GM12892 (cell line): ENCODE measurements at regions not wholly inside any gene's neighbourhood (a gene's known extent, or its start where the extent isn't known, plus 50 kb on each side); places are given as distances from the start of the nearest gene placed in this dataset.
A peak's percentile ranks its signal among the peaks of the same experiment; 100 is the strongest.

Source experiments
- DNase-seq: peaks from one replicate; pipeline ENCODE4 v3.0.0; 2011; ENCODE audit not compliant: insufficient read length
- FAIRE-seq: peaks from 2 replicates; lab custom pipeline; 2011; peaks lifted over from hg19 to GRCh38; lab: Jason Lieb, UNC
- POLR2A ChIP-seq: IDR thresholded peaks from 2 replicates; pipeline ENCODE4 v1.6.1; 2011; ENCODE audit warnings: low read depth, low read length, control low read depth
- POLR2AphosphoS5 ChIP-seq: IDR thresholded peaks from 2 replicates; pipeline ENCODE4 v1.6.1; 2011; ENCODE audit warnings: low read depth, low read length, control low read depth
- TAF1 ChIP-seq: IDR thresholded peaks from 2 replicates; pipeline ENCODE4 v1.6.1; 2011; ENCODE audit warnings: low read depth, mild to moderate bottlenecking, control low read depth, low read length, borderline replicate concordance

DNA sequence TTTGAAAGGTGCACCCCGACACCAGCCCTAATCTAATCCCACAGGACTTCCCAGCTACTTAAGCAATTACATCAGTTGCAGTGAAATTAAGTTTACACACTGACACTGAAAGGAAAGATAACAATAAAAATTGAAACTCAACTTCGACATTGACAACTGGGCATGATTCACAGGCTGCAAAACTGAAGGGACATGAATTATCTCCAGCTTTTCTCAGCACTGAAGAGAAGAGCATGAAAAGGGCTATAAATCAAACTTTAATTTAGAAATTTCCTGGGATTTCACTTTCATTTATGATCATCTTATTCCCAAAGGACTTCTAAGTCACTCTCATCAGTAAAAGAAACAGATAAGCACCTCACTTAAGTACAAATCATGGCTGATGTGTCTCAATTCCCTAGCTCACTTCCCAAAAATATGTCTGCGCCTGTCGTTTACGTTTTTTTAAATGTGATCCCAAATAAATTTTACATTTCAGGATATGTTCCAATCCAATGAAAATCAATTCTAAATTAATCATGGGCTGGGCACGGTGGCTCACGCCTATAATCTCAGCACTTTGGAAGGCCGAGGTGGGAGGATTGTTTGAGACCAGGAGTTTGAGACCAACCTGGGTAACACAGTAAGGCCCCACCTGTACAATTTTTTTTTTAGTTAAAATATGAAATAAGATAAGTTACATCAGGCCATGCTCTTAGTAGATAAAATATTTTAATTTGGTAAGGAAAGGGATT is 134.4 kb upstream of the TBL1X start:
- FAIRE-seq: no peak
- no peak for TF ChIP-seq TAF1
- no peak for TF ChIP-seq POLR2AphosphoS5
- TF ChIP-seq POLR2A: no peak
- no peak for DNase-seq

- no peak for FAIRE-seq
These were observed 130.8 kb upstream of the TBL1X start for GRCh38 chrX:9333873-9334560.

DNA sequence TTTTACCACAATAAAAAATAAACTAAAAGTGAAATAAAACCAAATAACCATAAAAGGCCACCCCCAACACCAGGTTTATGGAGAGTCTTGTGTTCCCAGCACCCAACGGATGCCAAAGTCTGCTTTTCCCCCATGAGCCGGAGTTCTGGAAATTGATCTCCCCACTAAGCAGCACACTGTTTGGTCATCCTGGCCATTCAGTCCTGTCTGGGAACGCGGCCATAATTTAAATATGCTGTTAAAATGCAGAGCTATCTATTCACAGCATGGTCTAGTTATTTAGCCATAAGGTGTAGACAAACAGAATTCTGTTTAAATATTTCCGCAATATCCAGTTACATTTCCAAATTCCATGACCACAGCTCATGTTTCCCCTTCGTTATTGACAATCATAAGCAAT is 129.6 kb upstream of the TBL1X start:
- TF ChIP-seq POLR2A (no peak), POLR2AphosphoS5 (no peak), TAF1 (no peak)
- no peak for FAIRE-seq
- no peak for DNase-seq

More at GRCh38 chrX:9333873-9334560, 130.8 kb upstream of the TBL1X start:
- TF ChIP-seq POLR2AphosphoS5 (no peak), POLR2A (no peak), TAF1 (no peak)
- DNase-seq: no peak

DNA sequence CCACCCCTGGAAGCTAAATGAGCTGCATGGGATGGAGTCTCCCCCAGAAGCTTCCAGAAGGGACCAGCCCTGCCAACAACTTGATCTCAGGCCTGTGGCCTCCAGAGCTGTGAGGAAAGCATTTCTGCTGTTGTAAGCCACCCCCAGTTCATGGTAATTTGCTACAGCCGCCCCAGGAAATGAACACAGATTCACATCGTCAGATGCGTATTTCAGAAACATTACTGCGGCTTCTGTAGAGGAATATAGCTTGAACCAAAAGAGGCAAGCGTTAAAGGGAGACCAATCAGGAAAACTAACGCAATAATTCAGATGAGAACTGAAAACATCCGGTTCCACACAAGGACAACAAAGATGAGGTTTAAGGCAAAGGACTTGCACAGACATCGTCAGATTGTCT is 128.4 kb upstream of the TBL1X start:
- DNase-seq (no peak), FAIRE-seq (no peak)
- TF ChIP-seq POLR2A (no peak), POLR2AphosphoS5 (no peak), TAF1 (no peak)

GRCh38 chrX:9337046-9337445 is 127.8 kb upstream of the TBL1X start:
- no peak for TF ChIP-seq POLR2AphosphoS5
- no peak for TF ChIP-seq TAF1
- no peak for TF ChIP-seq POLR2A
- FAIRE-seq: no peak
- no peak for DNase-seq

- no peak for FAIRE-seq
- TF ChIP-seq POLR2A: no peak
- TF ChIP-seq TAF1: no peak
- TF ChIP-seq POLR2AphosphoS5: no peak
- DNase-seq: no peak
These were observed 125.9 kb upstream of the TBL1X start for GRCh38 chrX:9338986-9339385.

GRCh38 chrX:9339603-9340491 is 125.0 kb upstream of the TBL1X start:
- FAIRE-seq: no peak
- TF ChIP-seq POLR2A: no peak
- no peak for TF ChIP-seq POLR2AphosphoS5
- TF ChIP-seq TAF1: no peak
- DNase-seq: no peak

- FAIRE-seq (peak; percentile 82), DNase-seq (no peak)
- TF ChIP-seq POLR2A (no peak), POLR2AphosphoS5 (no peak), TAF1 (no peak)
These were observed 124.1 kb upstream of the TBL1X start for GRCh38 chrX:9340598-9341290.

- FAIRE-seq (peak; percentile 85), DNase-seq (no peak)
- TF ChIP-seq POLR2AphosphoS5 (no peak), POLR2A (no peak), TAF1 (no peak)
These were observed 123.3 kb upstream of the TBL1X start for GRCh38 chrX:9341291-9342201.

- TF ChIP-seq TAF1 (no peak), POLR2A (no peak), POLR2AphosphoS5 (no peak)
- FAIRE-seq (no peak), DNase-seq (no peak)
These were observed 122.3 kb upstream of the TBL1X start for GRCh38 chrX:9342561-9343051.
